DOHH2 (cell line): ENCODE measurements at regions not wholly inside any gene's neighbourhood (a gene's known extent, or its start where the extent isn't known, plus 50 kb on each side); places are given as distances from the start of the nearest gene placed in this dataset.

ENCODE experiments used
- H3F3A ChIP-seq: fragments of 200-600 bp; sonication (generic), shearing (Covaris generic); 2 replicates; pipeline ENCODE4 v1.6.0; 2016; ENCODE audit warnings: antibody characterized with exemption, mild to moderate bottlenecking; ENCODE audit not compliant: control insufficient read depth, insufficient read depth
- H3K27ac ChIP-seq: fragments of 200-600 bp; sonication (generic); 2 replicates; pipeline ENCODE4 v1.5.1; 2014; ENCODE audit warnings: low read depth, mild to moderate bottlenecking, low read length, moderate library complexity
- H3K27me3 ChIP-seq: fragments of 200-600 bp; sonication (generic); 2 replicates; pipeline ENCODE4 v1.6.1; 2014; ENCODE audit warnings: mild to moderate bottlenecking, low read length, mixed read lengths; ENCODE audit not compliant: control insufficient read depth
- H3K36me3 ChIP-seq: fragments of 200-600 bp; sonication (generic); 2 replicates; pipeline ENCODE4 v1.6.1; 2014; ENCODE audit warnings: mild to moderate bottlenecking, low read length, moderate library complexity, mixed read lengths; ENCODE audit not compliant: control insufficient read depth
- H3K4me1 ChIP-seq: fragments of 200-600 bp; sonication (generic); 2 replicates; pipeline ENCODE4 v1.6.1; 2014; ENCODE audit warnings: mild to moderate bottlenecking, low read length, mixed read lengths; ENCODE audit not compliant: control insufficient read depth
- H3K4me2 ChIP-seq: fragments of 200-600 bp; sonication (generic); 2 replicates; pipeline ENCODE4 v1.6.0; 2014; ENCODE audit warnings: mild to moderate bottlenecking, low read length, moderate library complexity
- H3K4me3 ChIP-seq: fragments of 200-600 bp; sonication (generic); 2 replicates; pipeline ENCODE4 v1.5.1; 2014; ENCODE audit warnings: mild to moderate bottlenecking, low read length, mixed read lengths
- H3K79me2 ChIP-seq: fragments of 200-600 bp; sonication (generic); 2 replicates; pipeline ENCODE4 v1.6.1; 2014; ENCODE audit warnings: mild to moderate bottlenecking, low read length, mixed read lengths; ENCODE audit not compliant: control insufficient read depth
- H3K9me2 ChIP-seq: fragments of 200-600 bp; sonication (generic); replicated peaks from 2 replicates; pipeline ENCODE4 v1.6.1; 2014; ENCODE audit warnings: mild to moderate bottlenecking, low read length, mixed read lengths; ENCODE audit not compliant: control insufficient read depth
- H3K9me3 ChIP-seq: fragments of 200-600 bp; sonication (generic); 2 replicates; pipeline ENCODE4 v1.6.1; 2014; ENCODE audit warnings: antibody characterized with exemption, low read length, mixed read lengths; ENCODE audit not compliant: control insufficient read depth, insufficient read depth
- H4K20me1 ChIP-seq: fragments of 200-600 bp; sonication (generic); 2 replicates; pipeline ENCODE4 v1.6.0; 2014; ENCODE audit warnings: low read depth, mild to moderate bottlenecking, antibody characterized with exemption, low read length, moderate library complexity; ENCODE audit not compliant: control insufficient read depth, insufficient read depth
- EZH2phosphoT487 ChIP-seq: fragments of 200-600 bp; sonication (generic); IDR thresholded peaks from 2 replicates; pipeline ENCODE4 v1.6.1; 2017; ENCODE audit warnings: borderline replicate concordance, mild to moderate bottlenecking, antibody characterized with exemption, low read length, moderate library complexity, mixed read lengths
- TF ChIP-seq, protein P1 (sequence below): fragments of 200-600 bp; sonication (generic); IDR thresholded peaks from one replicate; pipeline ENCODE4 v1.5.1; 2014; ENCODE audit warnings: antibody characterized with exemption, mild to moderate bottlenecking, low read depth, low read length; ENCODE audit not compliant: poor library complexity, severe bottlenecking

DNA sequence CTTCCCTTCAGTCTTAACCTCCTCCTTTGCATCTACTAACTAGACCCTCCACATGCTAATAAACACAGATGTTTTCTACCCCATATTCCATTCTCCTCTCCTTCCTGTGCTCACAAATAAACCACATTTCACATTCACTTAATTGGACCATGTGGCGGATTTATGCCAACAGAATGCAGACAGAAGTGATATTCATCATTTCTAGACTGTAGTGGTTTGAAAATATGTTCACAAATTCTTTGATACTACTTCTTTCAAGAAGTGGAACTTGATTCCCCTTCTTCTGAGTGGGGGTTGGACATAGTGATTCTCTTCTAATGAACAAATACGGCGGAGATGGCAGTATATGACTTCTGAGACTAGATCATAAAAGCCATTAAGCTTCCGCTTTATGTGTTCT, 73.5 kb upstream of the SPTBN1 start:
- no peak overlapping the region for H3K4me3 ChIP-seq
- H3K79me2 ChIP-seq, result no peaks in the 10 kb centered on the region
- no peaks in the 10 kb centered on the region for H3K9me2 ChIP-seq
- H3K27ac ChIP-seq, result no peak overlapping the region
- H3K36me3 ChIP-seq, result no peaks in the 10 kb centered on the region
- TF ChIP-seq EZH2phosphoT487, result no peak
- TF ChIP-seq, protein P1, sequence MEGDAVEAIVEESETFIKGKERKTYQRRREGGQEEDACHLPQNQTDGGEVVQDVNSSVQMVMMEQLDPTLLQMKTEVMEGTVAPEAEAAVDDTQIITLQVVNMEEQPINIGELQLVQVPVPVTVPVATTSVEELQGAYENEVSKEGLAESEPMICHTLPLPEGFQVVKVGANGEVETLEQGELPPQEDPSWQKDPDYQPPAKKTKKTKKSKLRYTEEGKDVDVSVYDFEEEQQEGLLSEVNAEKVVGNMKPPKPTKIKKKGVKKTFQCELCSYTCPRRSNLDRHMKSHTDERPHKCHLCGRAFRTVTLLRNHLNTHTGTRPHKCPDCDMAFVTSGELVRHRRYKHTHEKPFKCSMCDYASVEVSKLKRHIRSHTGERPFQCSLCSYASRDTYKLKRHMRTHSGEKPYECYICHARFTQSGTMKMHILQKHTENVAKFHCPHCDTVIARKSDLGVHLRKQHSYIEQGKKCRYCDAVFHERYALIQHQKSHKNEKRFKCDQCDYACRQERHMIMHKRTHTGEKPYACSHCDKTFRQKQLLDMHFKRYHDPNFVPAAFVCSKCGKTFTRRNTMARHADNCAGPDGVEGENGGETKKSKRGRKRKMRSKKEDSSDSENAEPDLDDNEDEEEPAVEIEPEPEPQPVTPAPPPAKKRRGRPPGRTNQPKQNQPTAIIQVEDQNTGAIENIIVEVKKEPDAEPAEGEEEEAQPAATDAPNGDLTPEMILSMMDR, result no peak
- H3K4me2 ChIP-seq, result no peak overlapping the region
- H3K4me1 ChIP-seq, result no peaks in the 10 kb centered on the region
- no peaks in the 10 kb centered on the region for H3F3A ChIP-seq
- H3K27me3 ChIP-seq, result no peaks in the 10 kb centered on the region
- H3K9me3 ChIP-seq, result no peaks in the 10 kb centered on the region
- no peaks in the 10 kb centered on the region for H4K20me1 ChIP-seq

DNA sequence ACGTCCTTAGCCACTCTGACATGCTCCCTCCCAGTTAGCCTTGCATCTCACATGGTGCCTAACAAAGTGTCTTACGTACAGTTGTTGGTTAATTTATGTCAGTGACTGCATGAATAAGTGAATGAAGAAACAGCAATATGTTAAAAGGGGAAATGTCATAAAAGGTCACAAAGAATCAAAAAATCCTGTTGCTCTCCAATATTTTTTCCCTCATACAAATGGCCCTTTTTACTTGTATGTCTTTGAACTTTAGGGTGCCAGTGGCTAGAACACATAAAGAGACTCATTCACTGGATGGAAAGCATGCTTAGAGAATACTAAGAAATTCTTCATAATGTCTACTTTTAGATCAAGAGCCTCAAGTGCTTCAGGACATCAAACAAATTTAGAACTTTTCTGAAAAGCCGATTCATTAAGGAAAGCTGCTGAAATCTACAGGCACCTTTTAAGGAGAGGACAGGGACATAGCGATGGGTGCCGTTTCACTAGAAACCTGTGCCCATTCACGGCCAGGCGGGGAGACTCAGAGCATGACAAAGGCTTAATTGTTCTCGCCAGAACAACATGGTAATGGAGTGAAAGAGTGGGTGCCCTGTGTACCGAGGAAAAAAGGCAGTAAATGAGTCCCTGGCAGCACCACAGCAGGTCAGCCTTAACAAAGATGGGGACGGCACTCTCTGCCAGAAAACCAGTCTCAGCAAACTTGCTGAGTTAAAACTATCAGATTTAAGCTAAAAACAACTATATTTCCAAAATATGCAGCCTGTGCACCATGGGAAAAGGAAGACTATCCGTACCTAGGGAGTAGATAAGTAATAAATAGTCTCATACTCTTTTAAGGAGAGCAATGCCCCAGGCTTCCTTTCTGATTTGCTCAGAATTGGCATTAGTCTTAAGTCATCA, 71.6 kb upstream of the SPTBN1 start:
- H3K36me3 ChIP-seq, result no peaks in the 10 kb centered on the region
- no peaks in the 10 kb centered on the region for H3K9me2 ChIP-seq
- no peaks in the 10 kb centered on the region for H3K9me3 ChIP-seq
- no peak overlapping the region for H3K4me3 ChIP-seq
- no peaks in the 10 kb centered on the region for H3K4me1 ChIP-seq
- TF ChIP-seq, protein P1, result no peak
- TF ChIP-seq EZH2phosphoT487, result no peak
- no peaks in the 10 kb centered on the region for H3K27me3 ChIP-seq
- no peaks in the 10 kb centered on the region for H4K20me1 ChIP-seq
- H3K27ac ChIP-seq, result no peak overlapping the region
- no peak overlapping the region for H3K4me2 ChIP-seq
- no peaks in the 10 kb centered on the region for H3F3A ChIP-seq
- no peaks in the 10 kb centered on the region for H3K79me2 ChIP-seq

DNA sequence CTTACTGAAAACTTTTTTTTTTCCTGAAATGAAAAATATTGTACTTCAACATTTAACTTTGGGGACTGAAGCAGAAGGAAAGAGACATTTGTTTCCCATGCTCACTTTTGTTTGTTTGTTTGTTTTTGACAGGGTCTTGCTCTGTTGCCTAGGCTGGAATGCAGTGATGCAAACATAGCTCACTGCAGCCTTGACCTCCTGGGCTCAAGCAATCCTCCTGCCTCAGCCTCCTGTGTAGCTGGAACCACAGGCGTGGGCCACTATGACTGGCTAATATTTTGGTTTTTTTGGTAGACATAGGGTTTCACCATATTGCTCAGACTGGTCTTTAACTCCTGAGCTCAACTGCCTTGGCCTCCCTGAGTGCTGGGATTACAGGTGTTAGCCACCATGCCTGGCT, 70.9 kb upstream of the SPTBN1 start:
- Histone ChIP-seq H3F3A (no peaks in the 10 kb centered on the region), H3K4me1 (no peaks in the 10 kb centered on the region), H3K9me2 (no peaks in the 10 kb centered on the region), H3K4me2 (no peak overlapping the region), H4K20me1 (no peaks in the 10 kb centered on the region), H3K4me3 (no peak overlapping the region), H3K9me3 (no peaks in the 10 kb centered on the region), H3K36me3 (no peaks in the 10 kb centered on the region), H3K79me2 (no peaks in the 10 kb centered on the region), H3K27me3 (no peaks in the 10 kb centered on the region), H3K27ac (no peak overlapping the region)
- TF ChIP-seq EZH2phosphoT487, result no peak
- TF ChIP-seq, protein P1, result no peak
